ENCODE measurements at regions not wholly inside any gene's neighbourhood (a gene's known extent, or its start where the extent isn't known, plus 50 kb on each side); places are given as distances from the start of the nearest gene placed in this dataset.
A peak's percentile ranks its signal among the peaks of the same experiment; 100 is the strongest.
"Not testable (repeated sequence)": the region's sequence is repeated elsewhere in the genome, so short reads cannot be mapped to it uniquely, and the experiment has no call there.

- TF ChIP-seq CTCF (conservative IDR thresholded peaks at IDR 0.05; ENCODE audit: control insufficient read depth, insufficient read depth, low read depth, low read length) = no peak
- no peak for DNase-seq (ENCODE audit: low read depth)
- no peak overlapping the region for H3K4me3 ChIP-seq (ENCODE audit: control insufficient read depth, low read depth, low read length)
Observed at GRCh38 chr3:18188491-18188890, 236.6 kb downstream of the SATB1 start.

- no peak for TF ChIP-seq CTCF (conservative IDR thresholded peaks at IDR 0.05; ENCODE audit: control insufficient read depth, insufficient read depth, low read depth, low read length)
Observed at GRCh38 chr3:18185624-18186023, 239.5 kb downstream of the SATB1 start.

GRCh38 chr3:18182923-18183322, 242.2 kb downstream of the SATB1 start:
- DNase-seq (ENCODE audit: low read depth); H3K4me3 ChIP-seq (ENCODE audit: control insufficient read depth, low read depth, low read length): not testable (repeated sequence)

More at GRCh38 chr3:18185624-18186023, 239.5 kb downstream of the SATB1 start:
- no peak for DNase-seq (ENCODE audit: low read depth)
- H3K4me3 ChIP-seq (ENCODE audit: control insufficient read depth, low read depth, low read length) = no peak overlapping the region

GRCh38 chr3:18179521-18179920, 245.6 kb downstream of the SATB1 start:
- DNase-seq (ENCODE audit: low read depth) = no peak
- no peak for TF ChIP-seq CTCF (conservative IDR thresholded peaks at IDR 0.05; ENCODE audit: control insufficient read depth, insufficient read depth, low read depth, low read length)
- no peak overlapping the region for H3K4me3 ChIP-seq (ENCODE audit: control insufficient read depth, low read depth, low read length)

- TF ChIP-seq CTCF (conservative IDR thresholded peaks at IDR 0.05; ENCODE audit: control insufficient read depth, insufficient read depth, low read depth, low read length) = no peak
- no peak for DNase-seq (ENCODE audit: low read depth)
- H3K4me3 ChIP-seq (ENCODE audit: control insufficient read depth, low read depth, low read length) = no peak overlapping the region
Observed at GRCh38 chr3:18177271-18177670, 247.9 kb downstream of the SATB1 start.

- DNase-seq (ENCODE audit: low read depth); H3K4me3 ChIP-seq (ENCODE audit: control insufficient read depth, low read depth, low read length): not testable (repeated sequence)
Observed at GRCh38 chr3:18173891-18174290, 251.2 kb downstream of the SATB1 start.

GRCh38 chr3:18159681-18160080, 265.5 kb downstream of the SATB1 start:
- no peak overlapping the region for H3K4me3 ChIP-seq (ENCODE audit: control insufficient read depth, low read depth, low read length)
- no peak for TF ChIP-seq CTCF (conservative IDR thresholded peaks at IDR 0.05; ENCODE audit: control insufficient read depth, insufficient read depth, low read depth, low read length)
- no peak for DNase-seq (ENCODE audit: low read depth)

GRCh38 chr3:18153571-18154173, 271.5 kb downstream of the SATB1 start:
- peak; percentile 96 for DNase-seq (ENCODE audit: low read depth)
- H3K4me3 ChIP-seq (ENCODE audit: control insufficient read depth, low read depth, low read length) = no peak overlapping the region
- TF ChIP-seq CTCF (conservative IDR thresholded peaks at IDR 0.05; ENCODE audit: control insufficient read depth, insufficient read depth, low read depth, low read length) = no peak

Data from fibroblast of mammary gland (primary cell).